HepG2 (cell line): ENCODE measurements at regions not wholly inside any gene's neighbourhood (a gene's known extent, or its start where the extent isn't known, plus 50 kb on each side); places are given as distances from the start of the nearest gene placed in this dataset.

Source experiments
- ATAC-seq: fragments of 200-7000 bp; cut with Tn5 transposase; 3 replicates; pipeline ENCODE4 v1.9.1; 2020; ENCODE audit warnings: mild to moderate bottlenecking, moderate library complexity
- BruUV-seq: library from RNA; stranded (reverse); fragments of 400-500 nt; replicated peaks from 2 replicates; lab custom pipeline; 2021; lab: Mats Ljungman, UMichigan
- CTCF ChIA-PET: fragments of 300-600 bp; formaldehyde crosslinking; extraction: SDS; loops from one replicate; lab custom pipeline; 2021; ENCODE audit warnings: low total read pairs, inconsistent platforms, low intra/inter-chr PET ratio; lab: Yijun Ruan, JAX
- POLR2A ChIA-PET: fragments of 350-600 bp; sonication (Branson Sonifier 250); formaldehyde crosslinking; loops from one replicate; lab custom pipeline; 2020; ENCODE audit warnings: antibody characterized with exemption, inconsistent platforms; lab: Yijun Ruan, JAX
- DNase-seq: peaks from one replicate; pipeline ENCODE4 v3.0.0-alpha.2; 2015; ENCODE audit warnings: low spot score
- FAIRE-seq: peaks from 3 replicates; lab custom pipeline; 2011; peaks lifted over from hg19 to GRCh38; lab: Jason Lieb, UNC
- H2AFZ ChIP-seq: one replicate; pipeline ENCODE4 v1.6.1; 2011; ENCODE audit warnings: low read length, inconsistent platforms
- H3K27ac ChIP-seq: fragments of 300-600 bp; 3 replicates; pipeline ENCODE4 v1.8.0; 2011; ENCODE audit warnings: mixed run types, mild to moderate bottlenecking, mixed read lengths, low read length, inconsistent platforms; ENCODE audit not compliant: insufficient read depth; ENCODE audit errors: extremely low read length
- H3K27me3 ChIP-seq, 2 experiments: fragments of 200-600 bp in 1 of 2; 2 replicates in 1 of 2; 3 replicates in 1 of 2; pipeline versions ENCODE4 v1.6.0 to v1.8.0; 2011; ENCODE audit warnings: low read length in 2 of 2, mild to moderate bottlenecking in 2 of 2, moderate library complexity in 2 of 2, inconsistent platforms in 1 of 2; ENCODE audit not compliant: insufficient read depth in 2 of 2, control insufficient read depth in 1 of 2
- H3K36me3 ChIP-seq, 2 experiments: fragments of 200-600 bp in 1 of 2; replicated peaks in 1 of 2; 2 replicates in 1 of 2; 3 replicates in 1 of 2; pipeline versions ENCODE4 v1.5.1 to v1.8.0; 2011; ENCODE audit warnings: low read length in 2 of 2, inconsistent platforms in 1 of 2; ENCODE audit not compliant: insufficient read depth in 2 of 2, control insufficient read depth in 1 of 2
- H3K4me1 ChIP-seq: 2 replicates; pipeline ENCODE4 v1.5.1; 2012; ENCODE audit warnings: low read length, inconsistent platforms; ENCODE audit not compliant: insufficient read depth
- H3K4me2 ChIP-seq: 2 replicates; pipeline ENCODE4 v1.6.0; 2011; ENCODE audit warnings: low read depth, low read length, inconsistent platforms
- H3K4me3 ChIP-seq, 3 experiments: fragments of 200-600 bp in 1 of 3; sonication (generic), shearing (Covaris generic) in 1 of 3; replicated peaks in 1 of 3; 2 replicates each; pipeline ENCODE4 v1.5.1; 2011 to 2016; ENCODE audit warnings: low read length in 3 of 3, inconsistent platforms in 2 of 3, low read depth in 2 of 3, mild to moderate bottlenecking in 2 of 3, control low read depth in 1 of 3, mixed read lengths in 1 of 3; ENCODE audit not compliant: insufficient read depth in 1 of 3
- H3K79me2 ChIP-seq: one replicate; pipeline ENCODE4 v1.6.1; 2011; ENCODE audit warnings: low read length, inconsistent platforms; ENCODE audit not compliant: insufficient read depth
- H3K9ac ChIP-seq: 2 replicates; pipeline ENCODE4 v1.6.0; 2011; ENCODE audit warnings: mild to moderate bottlenecking, low read depth, low read length, inconsistent platforms; ENCODE audit not compliant: insufficient read depth
- H3K9me3 ChIP-seq: 2 replicates; pipeline ENCODE4 v1.5.1; 2012; ENCODE audit warnings: mild to moderate bottlenecking, low read length
- H4K20me1 ChIP-seq: 2 replicates; pipeline ENCODE4 v1.6.0; 2011; ENCODE audit warnings: inconsistent platforms, mild to moderate bottlenecking, low read length, moderate library complexity; ENCODE audit not compliant: insufficient read depth
- FOXA1 ChIP-seq, 2 experiments: fragments of 450-650 bp in 1 of 2; sonication (generic) in 1 of 2; formaldehyde crosslinking in 1 of 2; IDR thresholded peaks; 2 replicates each; pipeline versions ENCODE4 v1.4.0 to v1.6.1; 2016 to 2020; ENCODE audit warnings: missing genetic modification reagents in 1 of 2
- HOXA9 ChIP-seq: sonication (generic); formaldehyde crosslinking; IDR thresholded peaks from 2 replicates; pipeline ENCODE4 v1.8.1; 2022; ENCODE audit warnings: missing genetic modification reagents, mild to moderate bottlenecking, moderate library complexity, borderline replicate concordance
- MXI1 ChIP-seq: IDR thresholded peaks from 3 replicates; pipeline ENCODE4 v1.6.1; 2012; ENCODE audit warnings: low read depth, low read length, inconsistent platforms, borderline replicate concordance
- NFE2L1 ChIP-seq: sonication (generic); formaldehyde crosslinking; IDR thresholded peaks from 2 replicates; pipeline ENCODE4 v1.4.0; 2020; ENCODE audit warnings: missing genetic modification reagents, mild to moderate bottlenecking, borderline replicate concordance
- YEATS4 ChIP-seq: sonication (generic); formaldehyde crosslinking; IDR thresholded peaks from 2 replicates; pipeline ENCODE4 v1.4.0; 2020; ENCODE audit warnings: missing genetic modification reagents, borderline replicate concordance
- ZNF446 ChIP-seq: sonication (generic); formaldehyde crosslinking; IDR thresholded peaks from 2 replicates; pipeline ENCODE4 v1.5.0; 2020; ENCODE audit warnings: mild to moderate bottlenecking, missing genetic modification reagents
- ZNF556 ChIP-seq: sonication (generic); formaldehyde crosslinking; IDR thresholded peaks from 2 replicates; pipeline ENCODE4 v1.4.0; 2020; ENCODE audit warnings: mild to moderate bottlenecking, missing genetic modification reagents, borderline replicate concordance
- ZNF878 ChIP-seq: sonication (generic); formaldehyde crosslinking; IDR thresholded peaks from 2 replicates; pipeline ENCODE4 v1.8.1; 2023; ENCODE audit warnings: mild to moderate bottlenecking, missing genetic modification reagents, moderate library complexity
- WGBS: methylation state at CpG from one replicate; pipeline ENCODE4 v1.1.6; 2017; ENCODE audit warnings: low lambda C conversion rate; 5-methylcytosine and 5-hydroxymethylcytosine counted together
- in situ Hi-C: cut with HindIII; loops from 2 replicates; pipeline ENCODE4 v1.10.0; 2017; ENCODE audit warnings: low pct_unique_long_range_greater_than_20kb; ENCODE audit not compliant: extremely low pct_ligation_motif_present
- intact Hi-C: fragments of 100-400 bp; cut with micrococcal nuclease; formaldehyde crosslinking; loops from one replicate; pipeline ENCODE4 v1.10.0; 2022; ENCODE audit not compliant: unreplicated experiment
- TF ChIP-seq, protein P1 (sequence below): sonication (generic); formaldehyde crosslinking; IDR thresholded peaks from 2 replicates; pipeline ENCODE4 v1.4.0; 2020; ENCODE audit warnings: mild to moderate bottlenecking, missing genetic modification reagents
- TF ChIP-seq, protein P2 (sequence below), 2 experiments: sonication (generic) in 1 of 2; formaldehyde crosslinking in 1 of 2; IDR thresholded peaks; 2 replicates each; pipeline versions ENCODE4 v1.4.0 to v1.6.1; 2018 to 2020; ENCODE audit warnings: missing genetic modification reagents in 2 of 2, borderline replicate concordance in 1 of 2, low read depth in 1 of 2, mild to moderate bottlenecking in 1 of 2, missing biosample characterization in 1 of 2
- TF ChIP-seq, protein P3 (sequence below): sonication (generic); formaldehyde crosslinking; IDR thresholded peaks from 2 replicates; pipeline ENCODE4 v1.8.1; 2022; ENCODE audit warnings: low read depth, mild to moderate bottlenecking, missing genetic modification reagents

DNA sequence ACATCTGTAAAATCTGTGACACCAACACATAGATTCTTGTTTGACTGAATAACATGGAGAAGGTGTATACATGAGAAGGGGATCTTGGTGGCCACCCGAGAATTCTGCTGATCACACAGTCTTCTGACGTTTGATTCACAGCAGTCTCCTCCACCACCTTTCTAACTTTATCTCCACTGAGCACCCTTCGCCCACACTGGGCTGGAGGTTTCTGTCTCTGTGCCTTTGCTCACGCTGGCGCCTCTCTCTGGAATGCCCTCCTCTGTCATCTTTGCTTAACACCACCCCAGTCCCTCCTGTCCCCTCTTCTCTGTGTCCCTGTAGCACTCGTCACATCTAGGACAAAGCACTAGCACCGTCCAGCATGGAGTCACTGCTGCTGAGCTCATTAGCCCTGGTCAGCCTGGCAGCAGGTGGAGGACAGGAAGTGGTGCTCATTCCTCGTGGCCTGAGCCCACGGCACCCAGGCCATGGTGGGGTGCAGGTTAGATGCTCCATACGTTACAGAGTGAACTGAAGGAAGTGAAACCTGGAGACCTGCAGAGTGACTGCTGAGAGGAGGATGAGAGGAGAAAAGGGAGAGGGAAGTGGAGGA lies 384.6 kb downstream of the UQCRFS1 start:
- H3K4me1 ChIP-seq: no peaks in the 10 kb centered on the region
- ChIA-PET CTCF (no interaction called here), POLR2A (no interaction called here)
- H3K27me3 ChIP-seq: no peaks in the 10 kb centered on the region
- H4K20me1 ChIP-seq: no peaks in the 10 kb centered on the region
- no peak overlapping the region for H3K4me3 ChIP-seq
- H3K36me3 ChIP-seq: no peaks in the 10 kb centered on the region
- H3K9ac ChIP-seq: no peak overlapping the region
- H3K9me3 ChIP-seq: peaks cover 47% of the 10 kb centered on the region
- H2AFZ ChIP-seq: no peak overlapping the region
- no peak overlapping the region for H3K27ac ChIP-seq
- H3K79me2 ChIP-seq: no peaks in the 10 kb centered on the region
- DNase-seq (no peak), ATAC-seq (no peak), FAIRE-seq (no peak)
- in situ Hi-C loops (no loop called here), intact Hi-C loops (no loop called here)
- WGBS: 4% methylated on average over 10 of the region's 10 CpGs
- no peak overlapping the region for H3K4me2 ChIP-seq
- TF ChIP-seq YEATS4 (CRISPR knock-in tag) (no peak), MXI1 (no peak), HOXA9 (CRISPR knock-in tag) (no peak), ZNF878 (CRISPR knock-in tag) (no peak)
- BruUV-seq: no TSS peak

DNA sequence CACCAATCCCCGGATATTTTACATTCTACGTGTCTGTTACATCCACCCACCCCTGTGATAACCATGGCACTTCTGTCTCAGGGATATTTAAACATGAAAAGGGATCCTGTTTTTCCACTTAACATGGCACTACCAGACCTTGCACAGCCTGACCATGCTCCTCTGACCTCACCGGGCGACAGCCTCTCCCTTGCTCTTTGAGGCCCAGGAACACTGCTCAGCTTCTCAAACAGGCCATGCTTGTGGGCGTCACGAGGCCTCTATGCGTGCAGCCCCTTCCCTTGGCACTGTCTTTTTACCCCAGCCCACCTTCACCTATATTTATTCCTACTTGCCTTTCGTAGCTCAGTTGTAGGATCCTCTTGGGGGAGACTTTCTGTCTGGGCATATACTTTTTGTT lies 385.6 kb downstream of the UQCRFS1 start:
- no peak overlapping the region for H3K4me3 ChIP-seq
- TF ChIP-seq FOXA1 (IDR thresholded peaks at IDR 0.05): no peak
- no peak for TF ChIP-seq FOXA1 (CRISPR knock-in tag; IDR thresholded peaks at IDR 0.05)
- TF ChIP-seq, protein P1, sequence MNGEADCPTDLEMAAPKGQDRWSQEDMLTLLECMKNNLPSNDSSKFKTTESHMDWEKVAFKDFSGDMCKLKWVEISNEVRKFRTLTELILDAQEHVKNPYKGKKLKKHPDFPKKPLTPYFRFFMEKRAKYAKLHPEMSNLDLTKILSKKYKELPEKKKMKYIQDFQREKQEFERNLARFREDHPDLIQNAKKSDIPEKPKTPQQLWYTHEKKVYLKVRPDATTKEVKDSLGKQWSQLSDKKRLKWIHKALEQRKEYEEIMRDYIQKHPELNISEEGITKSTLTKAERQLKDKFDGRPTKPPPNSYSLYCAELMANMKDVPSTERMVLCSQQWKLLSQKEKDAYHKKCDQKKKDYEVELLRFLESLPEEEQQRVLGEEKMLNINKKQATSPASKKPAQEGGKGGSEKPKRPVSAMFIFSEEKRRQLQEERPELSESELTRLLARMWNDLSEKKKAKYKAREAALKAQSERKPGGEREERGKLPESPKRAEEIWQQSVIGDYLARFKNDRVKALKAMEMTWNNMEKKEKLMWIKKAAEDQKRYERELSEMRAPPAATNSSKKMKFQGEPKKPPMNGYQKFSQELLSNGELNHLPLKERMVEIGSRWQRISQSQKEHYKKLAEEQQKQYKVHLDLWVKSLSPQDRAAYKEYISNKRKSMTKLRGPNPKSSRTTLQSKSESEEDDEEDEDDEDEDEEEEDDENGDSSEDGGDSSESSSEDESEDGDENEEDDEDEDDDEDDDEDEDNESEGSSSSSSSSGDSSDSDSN: no peak
- TF ChIP-seq, protein P2, sequence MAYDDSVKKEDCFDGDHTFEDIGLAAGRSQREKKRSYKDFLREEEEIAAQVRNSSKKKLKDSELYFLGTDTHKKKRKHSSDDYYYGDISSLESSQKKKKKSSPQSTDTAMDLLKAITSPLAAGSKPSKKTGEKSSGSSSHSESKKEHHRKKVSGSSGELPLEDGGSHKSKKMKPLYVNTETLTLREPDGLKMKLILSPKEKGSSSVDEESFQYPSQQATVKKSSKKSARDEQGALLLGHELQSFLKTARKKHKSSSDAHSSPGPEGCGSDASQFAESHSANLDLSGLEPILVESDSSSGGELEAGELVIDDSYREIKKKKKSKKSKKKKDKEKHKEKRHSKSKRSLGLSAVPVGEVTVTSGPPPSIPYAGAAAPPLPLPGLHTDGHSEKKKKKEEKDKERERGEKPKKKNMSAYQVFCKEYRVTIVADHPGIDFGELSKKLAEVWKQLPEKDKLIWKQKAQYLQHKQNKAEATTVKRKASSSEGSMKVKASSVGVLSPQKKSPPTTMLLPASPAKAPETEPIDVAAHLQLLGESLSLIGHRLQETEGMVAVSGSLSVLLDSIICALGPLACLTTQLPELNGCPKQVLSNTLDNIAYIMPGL (CRISPR knock-in tag; IDR thresholded peaks at IDR 0.05; ENCODE audit: borderline replicate concordance in 1 of 2, low read depth in 1 of 2): no peak
- TF ChIP-seq ZNF446: no peak
- TF ChIP-seq NFE2L1 (CRISPR knock-in tag): no peak
- no peak for TF ChIP-seq ZNF556 (CRISPR knock-in tag)
- TF ChIP-seq, protein P3, sequence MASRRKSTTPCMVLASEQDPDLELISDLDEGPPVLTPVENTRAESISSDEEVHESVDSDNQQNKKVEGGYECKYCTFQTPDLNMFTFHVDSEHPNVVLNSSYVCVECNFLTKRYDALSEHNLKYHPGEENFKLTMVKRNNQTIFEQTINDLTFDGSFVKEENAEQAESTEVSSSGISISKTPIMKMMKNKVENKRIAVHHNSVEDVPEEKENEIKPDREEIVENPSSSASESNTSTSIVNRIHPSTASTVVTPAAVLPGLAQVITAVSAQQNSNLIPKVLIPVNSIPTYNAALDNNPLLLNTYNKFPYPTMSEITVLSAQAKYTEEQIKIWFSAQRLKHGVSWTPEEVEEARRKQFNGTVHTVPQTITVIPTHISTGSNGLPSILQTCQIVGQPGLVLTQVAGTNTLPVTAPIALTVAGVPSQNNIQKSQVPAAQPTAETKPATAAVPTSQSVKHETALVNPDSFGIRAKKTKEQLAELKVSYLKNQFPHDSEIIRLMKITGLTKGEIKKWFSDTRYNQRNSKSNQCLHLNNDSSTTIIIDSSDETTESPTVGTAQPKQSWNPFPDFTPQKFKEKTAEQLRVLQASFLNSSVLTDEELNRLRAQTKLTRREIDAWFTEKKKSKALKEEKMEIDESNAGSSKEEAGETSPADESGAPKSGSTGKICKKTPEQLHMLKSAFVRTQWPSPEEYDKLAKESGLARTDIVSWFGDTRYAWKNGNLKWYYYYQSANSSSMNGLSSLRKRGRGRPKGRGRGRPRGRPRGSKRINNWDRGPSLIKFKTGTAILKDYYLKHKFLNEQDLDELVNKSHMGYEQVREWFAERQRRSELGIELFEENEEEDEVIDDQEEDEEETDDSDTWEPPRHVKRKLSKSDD (CRISPR knock-in tag): no peak

More for the DNA sequence above, 385.6 kb downstream of the UQCRFS1 start:
- no peak overlapping the region for H3K4me2 ChIP-seq
- H3K79me2 ChIP-seq: no peaks in the 10 kb centered on the region
- H4K20me1 ChIP-seq: no peaks in the 10 kb centered on the region
- no peak overlapping the region for H3K27ac ChIP-seq
- FAIRE-seq: no peak
- ChIA-PET POLR2A (no interaction called here), CTCF (no interaction called here)
- ATAC-seq: no peak
- in situ Hi-C loops: no loop called here
- H3K4me1 ChIP-seq: no peaks in the 10 kb centered on the region
- 6% methylated on average over 8 of the region's 8 CpGs for WGBS
- BruUV-seq: no TSS peak
- no peak for DNase-seq
- peaks cover 49% of the 10 kb centered on the region for H3K9me3 ChIP-seq
- no peak overlapping the region for H3K9ac ChIP-seq
- no peaks in the 10 kb centered on the region for H3K27me3 ChIP-seq
- no peaks in the 10 kb centered on the region for H3K36me3 ChIP-seq
- intact Hi-C loops: no loop called here
- H2AFZ ChIP-seq: no peak overlapping the region
